HG02840 (cell line): ENCODE measurements at regions not wholly inside any gene's neighbourhood (a gene's known extent, or its start where the extent isn't known, plus 50 kb on each side); places are given as distances from the start of the nearest gene placed in this dataset.
"Not testable (repeated sequence)": the region's sequence is repeated elsewhere in the genome, so short reads cannot be mapped to it uniquely, and the experiment has no call there.

Experiments used
- ATAC-seq: cut with Tn5 transposase; IDR thresholded peaks from one replicate; pipeline ENCODE4 v1.9.1; 2021; ENCODE audit warnings: mild to moderate bottlenecking, moderate library complexity, moderate number of reproducible peaks; ENCODE audit not compliant: unreplicated experiment, low FRiP score

DNA sequence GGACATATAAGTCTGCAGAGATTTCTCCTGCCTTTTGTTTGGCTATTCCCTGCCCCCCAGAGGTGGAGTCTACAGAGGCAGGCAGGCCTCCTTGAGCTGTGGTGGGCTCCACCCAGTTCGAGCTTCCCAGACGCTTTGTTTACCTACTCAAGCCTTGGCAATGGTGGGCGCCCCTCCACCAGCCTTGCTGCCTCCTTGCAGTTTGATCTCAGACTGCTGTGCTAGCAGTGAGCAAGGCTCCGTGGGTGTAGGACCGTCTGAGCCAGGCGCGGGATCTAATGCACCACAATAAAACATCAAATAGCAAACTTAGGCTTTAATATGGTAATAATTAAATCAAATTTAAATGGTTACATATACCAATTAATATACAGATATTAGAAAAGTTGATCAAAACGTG, 525.4 kb downstream of the RERGL start:
- not testable (repeated sequence) for ATAC-seq

DNA sequence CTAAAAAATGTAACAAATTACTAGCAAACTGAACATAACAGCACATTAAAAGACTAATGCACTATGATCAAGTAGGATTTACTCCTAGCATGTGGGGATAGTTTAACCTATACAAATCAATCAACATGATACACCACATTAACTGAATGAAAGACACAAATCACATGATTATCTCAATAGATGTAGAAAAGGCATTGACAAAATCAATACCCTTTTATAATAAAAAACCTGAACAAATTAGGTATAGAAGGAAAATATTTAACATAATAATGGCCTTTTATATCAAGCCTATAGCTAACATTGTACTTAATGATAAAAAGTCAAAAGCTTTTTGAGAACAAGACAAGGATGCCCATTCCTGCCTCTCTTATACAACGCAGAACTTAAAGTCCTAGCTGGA, 540.0 kb downstream of the RERGL start:
- ATAC-seq = no peak

DNA sequence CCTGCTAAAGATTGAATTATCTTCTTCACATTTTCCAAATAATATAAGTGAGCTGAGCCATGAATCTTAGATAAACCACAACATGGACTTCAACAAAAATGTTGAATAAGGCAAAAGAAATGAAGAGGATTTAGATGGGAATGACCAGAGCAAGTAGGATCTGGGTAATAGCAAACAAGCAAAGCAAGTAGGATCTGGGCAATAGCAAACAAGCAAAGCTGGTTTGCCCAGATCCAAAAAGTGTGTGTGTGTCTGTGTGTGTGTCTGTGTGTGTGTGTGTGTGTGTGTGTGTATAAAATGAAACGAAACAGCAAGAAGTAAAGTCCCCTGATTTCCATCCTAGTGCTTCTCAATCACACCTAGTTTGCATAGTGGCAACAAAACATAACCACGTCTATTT, 549.1 kb downstream of the RERGL start:
- ATAC-seq = no peak

DNA sequence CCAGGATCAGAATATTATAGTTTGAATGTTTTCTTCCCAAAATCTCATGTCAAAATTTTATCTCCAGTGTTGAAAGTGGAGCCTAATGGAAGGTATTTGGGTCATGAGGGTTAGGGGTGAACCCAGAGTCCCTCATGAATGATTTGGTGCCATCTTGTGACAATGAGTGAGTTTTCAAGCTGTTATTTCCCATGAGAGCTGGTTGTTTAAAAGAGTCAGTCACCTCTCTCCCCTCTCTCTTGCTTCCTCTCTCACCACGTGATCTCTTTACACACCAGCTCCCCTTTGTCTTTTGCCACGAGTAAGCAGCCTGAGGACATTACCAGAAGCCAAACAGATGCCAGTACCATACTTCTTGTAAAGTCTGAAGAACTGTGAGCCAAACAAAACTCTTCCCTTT, 561.6 kb downstream of the RERGL start:
- no peak for ATAC-seq

DNA sequence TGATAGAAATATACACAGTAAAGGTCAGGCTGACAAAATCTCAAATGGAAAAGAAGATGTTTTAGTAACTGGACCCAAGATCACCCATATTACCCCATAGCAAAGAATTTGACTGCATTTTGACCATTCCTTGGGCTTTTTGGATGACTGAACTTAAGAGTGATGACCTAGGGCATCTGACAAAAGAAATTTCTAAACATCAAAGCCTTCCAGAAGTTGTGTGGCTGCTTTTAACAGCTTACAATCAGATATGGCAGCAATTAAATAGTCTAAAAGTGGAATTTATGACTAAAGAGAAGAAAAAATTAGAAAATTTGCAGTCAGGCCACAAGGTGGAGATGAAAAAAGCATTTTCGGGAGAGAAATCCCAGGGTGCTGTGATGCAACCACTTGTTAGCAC, 563.0 kb downstream of the RERGL start:
- ATAC-seq = no peak

DNA sequence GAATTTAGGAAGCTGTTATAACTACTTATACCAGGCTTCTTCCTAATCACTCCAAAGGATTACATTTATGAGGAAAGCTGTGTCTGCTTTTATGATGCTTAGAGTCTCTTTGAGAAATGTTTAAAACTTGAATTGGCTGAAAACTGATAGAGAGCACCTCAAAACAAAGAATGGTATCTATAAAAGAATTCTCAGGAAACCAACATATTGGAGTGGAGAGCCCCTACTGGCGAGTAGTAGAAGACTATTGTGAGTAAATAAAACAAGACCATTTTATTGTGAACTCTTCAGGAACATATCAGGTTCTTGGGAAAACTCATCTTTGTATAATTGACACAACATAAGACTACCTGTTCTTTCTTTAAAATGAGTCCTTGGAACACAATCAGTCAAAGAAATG, 578.6 kb downstream of the RERGL start:
- no peak for ATAC-seq

DNA sequence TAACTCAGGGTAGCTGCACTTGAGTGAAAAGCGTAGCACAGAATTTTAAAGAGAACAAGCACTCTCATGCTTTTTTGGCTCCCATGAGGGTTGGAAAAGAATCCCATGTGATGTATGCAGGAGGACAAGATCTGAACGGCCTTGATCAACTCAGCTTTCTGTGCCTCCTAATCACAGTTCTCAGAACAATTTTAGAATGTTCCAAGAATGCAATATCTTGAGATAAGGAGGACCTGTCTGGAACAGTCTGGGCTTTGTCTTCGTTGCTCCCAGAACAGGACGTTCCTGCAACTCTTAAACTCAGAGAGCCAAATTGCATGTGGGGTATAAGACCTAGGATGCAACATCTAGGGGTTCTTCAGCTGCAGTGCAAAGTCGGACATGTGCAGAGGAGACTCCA, 582.7 kb downstream of the RERGL start:
- ATAC-seq = no peak

DNA sequence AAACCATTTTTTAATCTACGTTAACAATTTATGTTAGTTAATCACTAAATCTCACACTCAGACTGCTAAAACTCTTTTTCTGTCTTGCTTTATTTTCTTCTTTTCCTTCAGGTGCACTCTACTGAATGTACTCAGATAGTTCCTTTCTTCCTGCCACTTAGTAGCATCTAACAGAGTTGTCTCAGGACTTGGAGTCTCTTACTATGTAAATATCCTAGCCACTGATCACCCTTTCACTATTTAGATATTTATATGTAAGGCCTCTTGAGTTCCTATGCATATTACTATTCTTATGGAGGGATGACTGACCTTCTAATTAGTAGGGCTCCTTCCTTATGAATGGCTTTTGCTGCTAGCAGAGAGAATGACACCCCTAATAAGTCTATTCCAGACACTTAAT, 586.3 kb downstream of the RERGL start:
- no peak for ATAC-seq

DNA sequence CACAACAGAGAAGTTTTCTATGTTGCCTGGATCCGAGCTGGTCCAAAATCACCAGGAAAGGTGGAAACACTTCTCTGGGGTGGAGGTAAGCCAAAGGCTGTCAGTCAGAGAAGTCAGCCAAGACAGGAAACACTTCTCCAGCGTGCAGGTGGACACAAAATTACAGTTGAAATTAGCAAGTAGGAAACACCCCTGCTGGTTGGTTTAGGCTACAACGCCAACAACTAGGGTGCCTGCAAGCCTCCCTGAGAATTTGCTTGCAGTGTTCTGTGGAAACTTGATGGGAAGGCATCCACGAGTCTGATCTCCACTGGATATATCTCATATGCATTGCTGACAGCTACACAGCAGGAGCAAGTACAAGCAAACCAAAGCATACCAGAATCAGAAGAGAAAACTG, 600.5 kb downstream of the RERGL start:
- no peak for ATAC-seq

DNA sequence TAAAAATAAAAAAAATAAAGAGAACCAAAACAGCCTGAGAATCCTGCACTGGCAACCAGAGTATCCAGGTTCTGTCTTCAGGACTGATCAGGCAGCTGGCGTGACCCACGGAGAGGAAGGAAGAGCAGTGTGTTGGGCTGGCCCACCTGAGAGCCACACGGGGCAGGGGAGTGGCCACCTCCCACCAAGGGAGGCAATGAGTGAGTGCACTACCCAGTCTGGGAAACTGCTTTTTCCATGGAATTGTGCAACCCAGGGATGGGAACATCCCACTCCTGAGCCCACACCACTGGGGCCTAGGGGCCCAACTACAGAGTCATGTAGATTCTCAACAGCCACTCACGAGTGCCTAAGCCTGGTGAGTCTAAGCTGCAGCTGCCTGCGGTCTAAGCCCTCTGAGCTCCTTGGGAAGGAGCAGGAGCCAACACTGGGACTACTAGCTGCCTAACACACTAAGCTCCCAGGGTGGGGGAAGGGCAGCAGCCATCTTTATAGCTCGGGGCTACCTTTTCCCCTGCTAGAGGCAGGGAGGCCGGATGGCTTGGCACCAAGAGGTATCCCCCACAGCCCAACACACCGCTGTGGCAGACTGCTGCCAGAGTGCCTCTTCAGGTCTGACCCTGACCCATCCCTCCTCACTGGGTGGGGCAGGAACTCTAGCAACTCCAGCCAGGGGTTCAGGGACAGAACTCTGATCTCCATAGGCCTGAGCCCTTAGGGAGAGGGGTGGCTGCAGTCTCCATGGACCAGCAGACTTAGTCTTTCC, 610.9 kb downstream of the RERGL start:
- ATAC-seq = no peak

DNA sequence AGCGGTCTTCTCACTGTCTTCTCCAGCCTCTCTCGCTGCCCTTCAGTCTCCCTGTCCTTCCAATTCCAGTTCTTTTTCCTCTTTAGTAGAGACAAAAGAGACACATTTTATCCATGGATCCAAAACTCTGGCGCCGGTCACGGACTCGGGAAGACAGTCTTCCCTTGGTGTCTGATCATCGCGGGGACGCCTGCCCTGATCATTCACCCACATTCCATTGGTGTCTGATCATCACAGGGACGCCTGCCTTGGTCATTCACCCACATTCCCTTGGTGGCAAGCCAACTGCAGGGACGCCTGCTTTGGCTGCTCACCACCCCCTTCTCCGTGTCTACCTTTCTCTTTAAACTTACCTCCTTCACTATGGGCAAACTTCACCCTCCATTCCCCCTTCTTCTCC, 619.5 kb downstream of the RERGL start:
- no peak for ATAC-seq

DNA sequence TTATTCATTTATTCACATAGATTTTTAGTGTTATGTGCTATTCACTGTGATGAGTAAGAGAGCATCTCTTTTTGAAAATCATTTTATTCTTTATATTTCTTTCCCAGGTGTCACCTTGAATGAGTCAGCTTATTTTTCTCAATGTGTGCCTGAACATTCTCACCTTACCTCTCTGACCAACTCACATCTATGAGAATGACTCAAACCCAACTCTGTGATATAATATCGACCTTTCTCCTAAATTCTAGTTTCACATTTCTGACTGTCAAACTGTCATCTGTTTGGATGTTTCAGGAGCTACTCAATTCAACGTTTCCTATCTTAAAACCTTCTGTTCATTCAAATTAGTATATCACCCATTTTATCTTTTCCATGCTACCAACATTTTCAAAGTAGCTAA, 630.8 kb downstream of the RERGL start:
- no peak for ATAC-seq

DNA sequence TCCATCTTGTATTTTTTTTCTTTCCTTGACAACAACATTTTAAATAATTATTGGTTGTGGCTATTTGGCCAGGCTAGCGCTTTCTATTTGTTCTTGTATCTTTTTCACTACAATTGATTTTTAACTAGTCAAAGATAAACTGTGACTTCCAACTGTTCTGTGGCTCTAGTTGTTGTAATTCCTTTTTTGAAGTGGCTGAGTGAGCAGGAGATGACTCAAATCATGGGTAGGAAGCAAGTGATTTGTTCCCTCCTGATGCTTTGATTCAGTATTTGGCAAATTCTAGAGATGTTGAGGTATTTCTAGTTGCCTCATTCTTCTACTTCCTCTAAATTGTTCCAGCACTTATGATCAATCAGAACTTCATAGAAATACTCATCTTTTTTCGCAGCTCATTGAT, 633.5 kb downstream of the RERGL start:
- no peak for ATAC-seq

DNA sequence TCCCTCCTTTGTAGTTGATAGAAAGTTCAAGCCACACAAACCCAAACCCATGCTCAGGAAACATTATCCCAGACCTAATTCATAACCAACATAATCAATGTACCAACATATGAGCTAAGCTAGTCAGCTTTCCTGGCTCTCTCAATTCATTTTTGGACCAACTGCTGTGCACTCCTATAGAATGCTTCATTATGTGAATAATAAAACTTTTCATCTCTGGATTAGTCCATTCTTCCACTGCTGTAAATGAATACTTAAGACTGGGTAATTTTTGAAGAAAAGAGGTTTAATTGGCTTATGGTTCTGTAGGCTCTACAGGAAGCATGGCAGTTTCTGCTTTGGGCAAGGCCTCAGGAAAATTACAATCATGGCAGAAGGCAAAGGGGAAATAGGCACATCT, 651.9 kb downstream of the RERGL start:
- no peak for ATAC-seq

DNA sequence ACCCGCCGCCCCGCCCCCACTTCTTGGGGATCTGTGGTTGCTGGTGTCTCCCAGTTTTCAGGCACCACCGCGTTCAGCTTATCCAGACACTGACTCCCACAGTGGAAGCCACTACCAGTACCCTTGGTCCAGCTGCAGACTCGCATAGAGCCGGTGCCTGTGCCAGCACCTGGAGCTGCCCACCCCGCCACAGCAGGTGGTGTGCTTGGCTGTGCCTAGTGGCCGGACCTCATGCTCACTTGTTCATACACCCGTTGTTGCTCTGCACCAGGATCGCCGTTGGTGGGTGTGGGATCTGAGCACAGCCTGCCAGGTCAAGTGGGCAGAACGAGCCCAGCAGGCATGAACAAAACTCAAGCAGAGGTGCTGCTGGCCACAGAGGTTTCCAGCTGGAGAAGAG, 673.2 kb downstream of the RERGL start:
- no peak for ATAC-seq

DNA sequence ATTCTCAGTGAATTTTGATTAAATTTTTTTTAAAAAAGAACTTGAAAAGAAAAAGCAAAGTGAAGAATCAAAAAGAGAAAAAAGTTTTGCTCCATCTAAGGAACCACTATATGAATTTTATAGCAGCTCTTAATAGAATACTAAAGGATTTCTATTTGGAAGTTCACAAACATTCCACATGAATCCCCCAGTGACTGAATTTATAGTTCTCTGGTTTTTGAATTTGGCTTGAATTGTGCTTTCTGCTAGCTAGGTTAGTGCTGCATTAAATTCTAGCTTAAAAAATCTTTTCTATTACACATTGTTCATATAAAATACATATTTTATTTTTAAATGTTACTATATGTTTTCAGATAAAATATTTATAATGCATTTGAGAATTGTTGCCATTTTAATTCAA, 675.4 kb downstream of the RERGL start:
- ATAC-seq = no peak

DNA sequence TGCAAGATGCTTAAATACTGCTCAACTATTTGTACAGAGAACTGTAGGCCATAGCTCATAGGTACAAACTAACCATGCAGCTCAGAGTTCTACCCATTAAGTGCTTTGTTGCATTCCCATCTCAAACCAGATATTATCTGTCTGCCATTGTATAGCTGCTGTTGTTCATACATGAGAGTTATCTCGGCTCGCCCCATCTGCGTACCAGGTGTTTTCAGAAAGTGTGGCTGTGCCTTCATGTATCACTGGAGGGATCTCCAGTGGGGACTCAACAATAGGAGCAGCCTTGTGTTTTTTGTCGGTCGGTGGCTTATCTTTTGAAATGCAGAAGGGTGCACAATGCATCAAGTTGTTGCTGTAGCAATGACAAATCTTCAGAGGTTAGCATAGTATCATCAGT, 678.3 kb downstream of the RERGL start:
- ATAC-seq = no peak

DNA sequence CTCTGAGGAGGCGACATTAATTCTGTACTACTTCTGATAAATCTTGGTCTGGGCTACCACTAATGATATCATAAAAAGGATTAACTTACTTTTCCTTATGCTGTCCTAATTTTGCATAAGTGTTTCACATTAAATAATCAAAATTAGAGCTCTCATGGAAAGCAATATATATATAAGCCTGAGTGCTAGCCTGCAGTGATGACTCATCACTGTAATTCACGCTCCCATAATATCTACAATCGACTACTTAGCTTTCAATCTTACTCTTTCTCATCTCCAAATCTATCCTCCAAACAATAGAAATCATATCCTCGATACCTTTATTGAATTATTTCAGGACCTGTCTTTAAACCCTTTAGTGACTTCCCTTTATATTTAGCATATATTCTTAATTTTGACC, 701.3 kb downstream of the RERGL start:
- no peak for ATAC-seq

DNA sequence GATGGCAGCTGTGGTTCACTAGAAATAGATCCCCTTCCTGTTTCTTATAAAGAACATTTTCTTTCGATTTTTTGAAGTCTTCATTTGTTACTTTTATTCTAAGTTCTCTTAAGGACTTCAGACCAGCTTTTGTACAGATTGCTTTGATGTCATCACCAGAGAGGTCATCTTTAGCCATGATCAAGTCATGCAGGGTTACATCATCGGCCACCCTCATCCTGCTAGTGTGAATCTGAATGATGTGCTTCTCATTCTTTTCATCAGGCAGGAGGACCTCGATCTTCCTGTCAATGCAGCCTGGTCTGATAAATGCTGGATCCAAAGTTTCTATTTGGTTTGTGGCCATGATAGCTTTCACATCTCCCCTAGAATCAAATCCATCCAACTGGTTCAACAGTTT, 706.7 kb downstream of the RERGL start:
- ATAC-seq = no peak

DNA sequence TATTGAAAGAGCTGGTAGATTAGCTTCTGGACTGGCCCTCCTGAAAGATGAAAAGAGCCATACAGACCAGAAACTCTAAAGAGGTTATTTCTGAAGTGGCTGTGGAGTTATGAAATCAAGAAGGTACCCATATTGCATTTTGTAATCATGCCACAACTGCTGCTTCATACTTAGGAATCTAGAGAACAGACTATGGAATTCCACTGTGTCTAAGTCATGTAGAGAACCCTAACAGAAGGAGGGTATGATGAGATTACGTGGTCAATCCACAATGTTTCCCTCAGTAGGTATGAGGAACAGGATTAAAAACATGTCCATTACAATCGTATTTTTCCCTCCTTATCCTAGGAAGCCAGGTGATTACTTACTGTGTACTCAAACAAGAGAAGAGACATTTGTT, 708.8 kb downstream of the RERGL start:
- no peak for ATAC-seq

DNA sequence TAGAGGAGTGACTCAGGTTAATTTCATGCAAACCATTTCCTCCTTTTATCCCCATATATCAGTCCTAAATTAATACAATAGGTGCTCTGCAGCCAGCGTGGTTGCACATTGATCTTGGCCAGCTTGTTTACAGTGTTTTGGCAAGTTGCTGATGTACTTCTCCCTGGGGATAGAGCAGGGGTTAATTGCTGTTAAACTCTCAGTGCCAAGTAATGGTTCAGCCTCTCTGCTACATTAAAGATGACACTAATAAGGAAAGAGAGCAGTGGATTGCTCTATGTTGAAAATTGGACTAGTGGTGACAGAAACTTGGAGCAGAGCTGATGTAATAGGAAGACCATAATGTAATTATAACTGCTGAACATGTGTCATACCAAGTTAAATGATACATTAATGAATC, 717.5 kb downstream of the RERGL start:
- ATAC-seq = no peak

DNA sequence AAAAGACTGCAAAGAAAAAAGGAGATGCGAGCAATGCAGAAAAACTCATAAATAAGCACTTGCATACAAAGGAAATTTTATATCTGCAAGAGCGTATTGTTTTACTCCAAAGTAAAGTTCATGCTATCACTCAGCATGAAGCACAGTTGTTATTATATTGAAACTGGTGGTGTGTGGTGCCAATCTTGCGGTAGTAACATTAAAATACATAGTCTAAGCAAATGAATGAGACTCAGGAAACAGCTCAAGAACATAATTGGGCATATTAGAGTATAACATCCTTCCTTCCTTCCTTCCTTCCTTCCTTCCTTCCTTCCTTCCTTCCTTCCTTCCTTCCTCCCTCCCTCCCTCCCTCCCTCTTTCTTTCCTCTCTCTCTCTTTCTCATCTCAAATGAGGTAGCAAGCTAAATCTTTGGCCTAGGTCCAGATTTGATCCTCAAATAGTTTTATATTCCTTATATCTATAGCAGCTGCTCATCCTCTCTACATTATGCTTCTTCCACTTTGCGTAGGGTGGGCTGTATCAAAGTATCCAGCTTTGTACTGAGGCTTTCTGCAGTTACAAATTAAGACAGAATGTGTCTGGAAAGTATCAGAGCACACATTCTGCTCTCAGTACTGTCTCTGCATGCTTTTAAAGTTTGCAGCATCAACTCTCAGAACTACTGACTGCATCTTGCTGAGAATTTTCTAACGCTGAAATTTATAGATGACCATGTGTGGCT, 718.3 kb downstream of the RERGL start:
- no peak for ATAC-seq
